Astrocyte (in vitro differentiated cells and primary cell): ENCODE measurements at regions not wholly inside any gene's neighbourhood (a gene's known extent, or its start where the extent isn't known, plus 50 kb on each side); places are given as distances from the start of the nearest gene placed in this dataset.

Experiments used
- CTCF ChIP-seq: IDR thresholded peaks from 2 replicates; pipeline ENCODE4 v1.5.1; 2011; ENCODE audit warnings: low read depth, mild to moderate bottlenecking, inconsistent platforms, low read length, moderate library complexity; ENCODE audit not compliant: insufficient read depth
- EZH2 ChIP-seq: IDR thresholded peaks from 2 replicates; pipeline ENCODE4 v1.6.1; 2012; ENCODE audit warnings: mild to moderate bottlenecking, low read length, inconsistent platforms; ENCODE audit not compliant: insufficient read depth

DNA sequence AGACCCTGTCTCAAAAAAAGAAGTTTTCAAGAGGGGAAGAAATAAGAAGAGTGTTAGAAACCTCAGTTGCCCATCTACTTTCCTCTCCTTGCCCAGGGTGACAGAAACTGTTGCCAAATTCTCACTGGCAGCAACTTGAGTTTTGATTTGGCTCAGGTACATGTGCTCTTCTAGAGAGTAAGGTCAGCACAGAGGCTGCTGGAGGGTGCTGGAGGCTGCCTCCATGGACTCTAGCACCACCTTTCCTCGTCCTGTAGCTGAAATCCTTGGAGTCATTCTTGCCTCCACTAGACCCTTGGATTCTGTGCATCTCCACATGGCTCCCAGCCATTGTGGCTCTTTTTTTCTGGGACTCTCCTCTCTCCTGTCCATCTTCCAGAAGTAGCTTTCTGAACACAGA, 149.1 kb downstream of the TM9SF2 start:
- TF ChIP-seq CTCF, result no peak
- TF ChIP-seq EZH2, result no peak
